ENCODE measurements at regions not wholly inside any gene's neighbourhood (a gene's known extent, or its start where the extent isn't known, plus 50 kb on each side); places are given as distances from the start of the nearest gene placed in this dataset.

DNA sequence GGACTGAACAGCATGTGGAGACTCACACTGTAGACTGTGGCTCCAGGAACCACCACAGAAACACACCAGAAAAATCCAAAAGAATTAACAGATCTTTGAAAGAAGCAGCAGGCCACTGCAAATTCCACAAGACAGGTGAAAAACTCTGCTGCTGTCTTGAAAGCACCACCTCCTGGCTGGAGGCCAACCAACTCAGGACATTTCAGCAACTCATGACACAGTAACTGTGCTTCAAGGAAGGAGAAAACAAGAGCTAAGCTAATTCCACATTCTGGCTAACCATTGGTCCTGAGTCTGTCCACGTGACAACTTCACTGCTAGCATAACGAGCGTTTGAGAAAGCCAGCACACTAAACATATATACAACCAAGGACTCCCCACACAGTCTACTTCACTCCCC, 625.1 kb downstream of the PRELID2 start:
- DNase-seq (ENCODE audit: low read depth in 2 of 2), result no peak

DNA sequence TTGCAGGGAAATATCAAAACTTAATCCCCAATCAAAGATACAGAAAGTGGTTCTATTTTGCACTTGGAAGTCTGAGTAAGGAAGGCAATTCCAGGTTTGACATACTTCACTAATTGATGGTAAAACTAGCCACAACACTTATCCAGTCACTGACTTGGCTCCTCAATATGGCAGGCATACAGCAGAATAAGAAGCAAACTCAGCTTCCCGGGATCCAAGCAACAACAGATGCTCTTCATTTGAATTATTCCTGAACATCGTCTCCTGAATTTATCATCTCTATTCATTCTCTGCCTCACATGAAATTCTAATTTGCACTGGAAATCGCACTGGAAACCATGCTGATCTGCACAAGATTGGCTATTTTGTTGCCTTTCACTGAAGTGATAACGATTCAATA, 629.6 kb downstream of the PRELID2 start:
- no peak for DNase-seq (ENCODE audit: low read depth in 2 of 2)

DNA sequence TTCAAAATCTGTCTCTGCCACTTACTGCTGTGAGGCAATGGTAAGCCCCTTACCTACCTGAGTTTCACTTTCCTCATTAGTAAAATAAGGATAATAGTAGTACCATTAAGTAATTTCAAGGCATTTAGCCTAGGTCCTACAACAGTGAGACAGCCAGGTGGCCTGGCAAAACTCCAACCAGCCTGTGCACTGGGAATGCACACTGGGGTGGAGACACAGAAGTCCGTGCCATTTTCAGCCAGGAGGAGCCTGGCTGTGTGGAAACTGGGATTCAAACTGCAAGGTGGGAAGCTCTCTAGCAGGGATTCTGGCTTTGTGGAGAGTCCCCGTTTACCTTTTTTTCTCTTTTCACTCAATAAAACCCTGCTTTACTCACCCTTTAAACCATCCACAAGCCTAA, 630.4 kb downstream of the PRELID2 start:
- no peak for DNase-seq (ENCODE audit: low read depth in 2 of 2)

DNA sequence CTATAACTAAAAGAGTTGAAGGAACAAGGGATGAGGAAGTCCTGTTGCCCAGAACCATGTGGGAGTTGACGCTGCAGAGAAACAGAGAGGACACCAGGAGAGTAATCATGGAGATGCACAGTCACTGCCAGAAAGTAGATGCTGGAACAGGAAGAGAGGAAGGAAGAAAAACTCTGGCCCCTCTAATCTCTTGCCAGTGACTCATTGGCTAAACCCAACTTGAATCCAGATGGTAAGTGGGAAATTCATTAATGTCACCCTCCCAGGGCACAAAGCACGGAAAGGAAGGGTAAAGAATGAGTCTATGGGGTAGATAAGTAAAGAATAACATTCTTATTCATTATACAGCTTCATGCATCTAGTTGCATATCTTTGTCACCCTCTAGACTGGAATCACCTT, 631.9 kb downstream of the PRELID2 start:
- no peak for DNase-seq (ENCODE audit: low read depth in 2 of 2)

DNA sequence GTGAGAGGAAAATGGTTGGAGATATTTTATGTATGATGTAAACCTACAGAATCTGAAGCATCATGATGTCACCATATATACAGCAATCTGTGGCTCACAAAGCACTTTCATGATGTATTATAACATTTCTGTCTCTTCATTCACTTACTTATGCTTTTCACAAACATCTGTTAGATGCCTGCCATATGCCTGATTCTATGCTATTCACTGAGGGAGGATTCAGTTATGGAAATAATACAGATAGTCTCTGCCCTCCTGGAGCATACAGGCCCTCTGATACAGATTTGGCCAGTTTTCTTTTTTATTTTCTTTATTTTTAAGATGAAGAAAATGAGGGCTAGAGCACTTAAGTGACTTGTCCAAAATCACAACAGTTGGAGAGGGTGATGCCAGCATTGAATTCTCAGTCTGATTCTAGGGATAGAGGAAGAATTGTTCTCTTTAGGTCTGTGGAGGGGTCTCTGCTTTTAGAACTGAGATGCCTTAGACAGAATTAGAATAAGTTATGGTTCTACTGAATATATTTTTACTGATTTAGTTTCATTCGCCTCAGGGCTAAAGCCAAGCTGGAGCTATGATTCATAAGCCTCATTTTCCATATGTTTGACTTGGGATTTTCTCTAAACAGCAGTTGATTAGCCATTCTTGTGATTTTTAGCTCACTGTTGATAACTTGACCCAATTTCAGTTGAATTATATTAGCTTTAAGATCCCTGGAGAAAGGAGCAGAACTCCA, 636.4 kb downstream of the PRELID2 start:
- no peak for DNase-seq (ENCODE audit: low read depth in 2 of 2)

DNA sequence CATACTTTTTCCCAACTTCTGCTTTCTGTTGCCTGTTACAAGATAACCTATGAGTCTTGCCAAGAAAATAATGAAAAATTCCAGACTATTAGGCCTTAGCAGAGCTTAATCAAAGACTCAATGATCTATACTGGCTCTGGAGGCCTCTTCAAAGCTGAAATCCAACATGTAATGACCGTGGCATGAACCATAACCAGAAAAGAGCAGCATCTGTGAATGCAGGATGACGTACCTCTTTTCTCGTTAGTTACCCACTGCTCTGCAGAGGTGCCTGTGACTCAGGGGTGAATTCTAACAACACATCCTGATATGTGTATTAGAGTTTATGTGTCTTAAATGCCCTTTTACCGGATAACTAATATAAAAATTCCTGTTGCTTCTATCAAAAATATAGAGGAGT, 645.4 kb downstream of the PRELID2 start:
- DNase-seq (ENCODE audit: low read depth in 2 of 2), result no peak

DNA sequence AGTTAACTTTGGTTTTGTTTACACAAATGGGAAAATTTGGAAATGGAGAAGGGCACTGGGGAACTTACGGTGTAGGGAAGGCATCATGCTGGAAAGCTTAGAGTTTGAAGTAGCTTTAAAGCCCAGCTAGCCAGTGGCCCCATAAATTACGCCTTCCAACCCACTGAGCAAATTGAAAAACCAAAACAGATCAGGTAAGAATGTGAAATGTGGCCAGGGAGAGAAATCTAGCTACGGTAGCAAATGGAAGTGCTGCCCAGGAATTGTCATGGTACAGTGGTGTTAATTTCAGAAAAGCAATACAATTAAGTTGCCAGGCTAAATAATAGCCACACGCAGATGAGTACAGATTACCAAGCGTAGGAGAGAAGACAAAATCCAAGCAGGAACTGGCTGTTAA, 654.8 kb downstream of the PRELID2 start:
- DNase-seq (ENCODE audit: low read depth in 2 of 2), result no peak

DNA sequence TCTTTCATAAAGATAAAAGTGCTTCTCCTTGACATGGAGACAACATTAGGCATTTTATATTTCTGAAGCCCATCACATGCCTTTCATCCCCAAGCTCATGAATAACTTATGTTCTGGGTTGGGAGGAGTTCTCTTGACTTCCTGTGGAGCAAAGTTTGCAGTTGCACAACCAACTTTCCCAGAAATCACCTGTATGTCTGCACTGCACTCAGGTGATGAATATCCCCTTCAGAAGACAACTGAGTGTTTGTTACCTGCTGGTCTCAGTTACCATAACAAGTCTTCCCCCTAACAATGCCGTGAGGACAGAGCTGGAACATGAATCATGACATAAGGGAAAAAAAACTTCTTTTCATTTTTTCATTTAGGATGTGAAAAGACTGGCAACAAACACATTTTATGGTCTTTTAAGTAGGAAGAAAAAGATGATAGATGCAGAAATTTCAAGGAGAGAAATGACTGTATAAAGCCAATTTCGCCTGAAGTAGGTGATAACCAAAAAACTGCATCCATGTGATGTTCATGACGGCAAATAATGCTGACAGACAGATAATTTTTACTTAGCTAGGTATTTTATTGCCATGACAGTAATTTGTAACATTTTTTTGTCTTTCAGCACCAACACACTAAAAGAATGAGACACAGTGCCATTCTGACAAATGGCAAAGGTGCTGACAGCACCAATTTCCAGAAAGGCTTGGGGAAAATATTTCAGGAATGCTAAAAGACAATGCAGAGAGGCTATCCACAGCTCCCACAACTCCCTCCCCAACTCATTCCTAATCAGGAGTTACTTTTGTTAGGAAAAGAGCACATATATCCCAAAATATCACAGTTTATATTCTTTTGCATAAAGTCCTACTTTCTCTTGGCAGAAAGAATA, 656.3 kb downstream of the PRELID2 start:
- DNase-seq (ENCODE audit: low read depth in 2 of 2), result no peak

DNA sequence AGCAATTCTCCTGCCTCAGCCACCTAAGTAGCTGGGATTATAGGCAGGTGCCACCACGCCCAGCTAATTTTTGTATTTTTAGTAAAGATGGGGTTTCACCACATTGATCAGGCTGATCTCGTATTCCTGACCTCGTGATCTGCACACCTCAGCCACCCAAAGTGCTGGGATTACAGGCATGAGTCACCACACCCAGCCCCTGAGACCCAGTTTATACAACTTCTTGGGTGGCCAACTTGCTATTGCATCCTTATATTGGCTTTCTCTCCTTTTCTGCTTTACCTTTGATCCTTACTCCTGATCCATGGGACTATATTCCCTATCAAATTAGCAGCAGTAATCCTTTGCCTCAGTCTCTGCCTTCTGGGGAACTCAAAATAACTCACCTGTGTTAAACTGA, 659.1 kb downstream of the PRELID2 start:
- no peak for DNase-seq (ENCODE audit: low read depth in 2 of 2)

DNA sequence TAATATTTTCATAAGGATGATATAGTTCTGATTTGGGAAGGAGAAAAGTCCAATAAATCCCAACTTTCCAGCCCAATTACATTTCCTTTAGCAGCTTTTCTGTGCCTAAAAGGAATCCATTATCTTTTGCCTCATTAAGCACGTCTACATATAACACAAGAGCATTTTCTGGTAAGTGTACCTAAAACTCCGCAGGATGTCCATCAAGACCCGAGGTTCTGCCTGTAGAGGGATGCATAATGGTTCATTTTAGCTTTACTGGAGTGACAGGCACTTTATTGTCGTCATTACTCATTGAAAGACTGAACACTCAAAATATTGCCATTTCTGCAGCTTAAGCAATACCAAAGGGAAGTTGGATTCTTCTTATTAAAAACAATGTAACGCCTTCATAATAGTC, 669.0 kb downstream of the PRELID2 start:
- no peak for DNase-seq (ENCODE audit: low read depth in 2 of 2)

DNA sequence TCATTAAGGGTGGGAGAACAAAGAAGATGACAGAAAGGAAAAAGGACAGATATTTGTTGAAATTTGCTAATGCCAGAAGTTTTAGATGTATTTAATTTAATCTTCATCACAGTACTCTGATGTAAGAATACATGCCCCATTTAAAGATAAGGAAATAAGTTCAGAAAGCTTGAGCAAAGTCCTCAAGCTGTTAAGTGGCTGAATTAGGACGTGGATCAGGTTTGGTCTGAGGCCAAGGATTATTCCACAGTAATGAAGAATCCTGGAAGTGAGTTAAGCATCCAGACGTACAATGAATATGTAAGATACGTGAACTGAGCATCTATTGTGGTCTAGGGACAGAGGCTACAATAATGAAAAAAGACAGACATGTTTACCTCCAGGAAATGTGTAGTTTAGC, 671.3 kb downstream of the PRELID2 start:
- no peak for DNase-seq (ENCODE audit: low read depth in 2 of 2)

DNA sequence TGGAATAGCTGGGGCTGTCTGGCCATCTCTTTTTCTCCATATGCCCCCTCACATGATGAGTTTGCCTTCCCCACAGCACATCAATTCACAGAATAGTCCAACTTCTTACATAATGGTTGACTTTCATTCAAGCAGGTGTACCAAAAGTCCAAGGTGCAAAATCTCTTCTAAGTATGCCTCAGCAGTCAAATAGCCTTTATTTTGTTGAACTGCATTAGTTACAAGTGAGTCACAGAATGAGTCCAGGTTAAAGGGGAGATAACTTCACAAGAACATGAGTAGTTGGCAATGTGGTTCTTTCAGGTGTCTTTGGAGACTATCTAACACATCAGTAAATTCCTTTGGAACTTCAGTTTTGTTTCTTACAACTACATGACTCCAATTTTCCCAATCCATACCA, 672.5 kb downstream of the PRELID2 start:
- no peak for DNase-seq (ENCODE audit: low read depth in 2 of 2)

DNA sequence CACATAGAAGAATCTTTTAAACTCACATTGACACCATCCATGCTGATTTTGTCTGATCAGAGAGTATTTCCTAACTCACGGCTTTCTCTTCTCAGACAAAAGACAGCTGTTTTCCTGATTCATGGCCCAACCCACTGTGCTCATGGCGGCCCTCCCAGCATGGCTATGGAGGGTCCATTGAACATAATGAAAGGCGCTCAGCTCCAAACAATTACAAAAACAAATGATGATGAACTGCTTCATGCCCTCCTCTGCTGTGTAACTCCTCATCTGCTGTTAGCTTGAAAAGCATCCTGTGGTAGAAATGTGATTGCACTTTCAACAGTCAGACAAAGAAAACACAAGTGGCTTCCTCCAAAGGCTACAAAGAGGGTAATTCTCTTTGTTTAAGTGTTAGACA, 673.8 kb downstream of the PRELID2 start:
- DNase-seq (ENCODE audit: low read depth in 2 of 2), result no peak

DNA sequence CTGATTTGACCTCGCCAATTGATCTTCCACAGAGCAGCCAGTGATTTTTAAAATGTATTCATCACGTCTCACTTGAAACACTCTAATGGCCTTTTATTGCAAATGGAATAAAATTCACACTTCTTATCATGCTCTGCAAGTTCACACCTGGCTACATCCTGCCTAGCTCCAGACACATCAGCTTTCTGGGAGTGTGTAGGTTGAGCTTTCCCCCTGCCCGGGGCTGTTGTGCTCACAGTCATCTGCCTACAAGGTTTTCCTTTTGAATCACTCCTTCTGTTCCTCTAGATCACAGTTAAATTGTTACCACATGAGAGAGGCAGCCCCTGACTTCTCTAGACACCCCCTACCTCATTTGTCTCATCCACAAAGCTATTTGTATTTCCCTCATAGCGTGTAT, 674.5 kb downstream of the PRELID2 start:
- DNase-seq (ENCODE audit: low read depth in 2 of 2), result no peak

DNA sequence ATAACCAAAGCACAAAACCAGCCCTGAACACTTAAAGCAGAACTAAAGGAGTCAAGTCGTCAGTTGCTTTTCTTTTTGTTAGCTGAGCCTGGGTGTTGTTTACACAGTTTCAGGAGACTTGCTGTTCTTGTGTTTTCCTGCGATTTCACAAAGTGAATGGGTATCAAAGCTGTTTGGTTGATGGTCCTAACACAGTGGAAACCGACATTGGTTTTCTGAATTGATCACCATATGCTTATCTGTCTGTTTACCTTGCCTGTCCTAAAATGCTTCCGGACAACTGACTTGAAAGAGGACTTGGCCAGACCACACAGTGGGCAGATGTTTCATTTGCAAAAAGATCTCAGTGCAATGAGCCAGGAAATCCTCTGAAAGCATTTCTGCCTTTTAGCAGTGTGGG, 676.4 kb downstream of the PRELID2 start:
- DNase-seq (ENCODE audit: low read depth in 2 of 2), result no peak

DNA sequence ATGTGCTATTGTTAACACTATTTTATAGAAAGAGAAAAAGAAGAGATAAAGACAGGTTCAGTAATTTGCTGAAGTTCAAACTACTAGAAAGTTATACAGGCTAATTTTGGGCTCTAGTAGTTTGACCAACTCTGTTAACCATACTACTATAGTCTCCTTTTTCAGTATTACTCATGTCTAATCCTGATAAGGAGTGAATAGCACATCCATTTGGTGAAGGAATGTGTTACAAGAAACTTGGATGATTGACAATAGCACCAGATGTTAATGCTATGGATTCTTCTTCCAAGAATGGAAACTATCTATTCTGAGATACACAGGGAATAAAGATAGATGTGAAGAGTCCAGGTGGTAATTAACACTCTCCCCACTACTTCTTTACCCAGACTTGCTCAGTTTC, 677.3 kb downstream of the PRELID2 start:
- no peak for DNase-seq (ENCODE audit: low read depth in 2 of 2)

DNA sequence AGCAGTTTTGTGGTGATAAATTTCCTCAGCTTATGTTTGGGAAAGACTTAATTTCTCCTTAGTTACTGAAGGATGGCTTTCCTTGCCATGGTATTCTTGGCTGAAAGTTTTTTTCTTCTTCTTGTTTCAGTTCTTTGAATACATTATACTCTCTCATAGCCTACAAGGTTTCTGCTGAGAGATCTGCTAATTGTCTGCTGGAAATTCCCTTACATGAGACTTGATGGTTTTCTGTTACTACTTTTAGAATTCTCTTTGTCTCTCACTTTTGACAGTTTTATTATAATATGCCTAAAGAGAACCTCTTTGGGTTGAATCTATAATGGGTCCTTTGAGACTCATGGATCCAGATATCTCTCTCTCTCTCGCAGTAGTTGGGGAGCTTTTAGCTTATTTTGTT, 693.6 kb downstream of the PRELID2 start:
- no peak for DNase-seq (ENCODE audit: low read depth in 2 of 2)

DNA sequence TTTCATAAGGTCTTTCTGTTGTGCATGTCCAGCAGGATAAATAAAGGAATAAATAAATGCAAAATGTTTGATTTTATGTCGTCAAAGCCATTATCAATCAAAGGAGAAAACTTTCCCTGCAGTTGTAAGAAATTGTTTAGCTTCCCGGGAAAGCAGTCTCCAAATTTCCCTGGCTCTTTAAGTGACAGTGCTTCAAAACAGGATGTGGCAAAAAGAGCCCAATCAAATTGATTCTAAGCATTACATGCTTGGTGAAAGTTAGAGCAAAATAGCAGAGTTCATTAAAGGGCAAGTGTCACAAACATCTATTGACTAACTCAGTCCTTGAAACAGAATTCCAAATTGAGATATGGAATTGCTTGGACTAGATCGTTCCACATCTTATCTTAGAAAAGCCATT, 704.1 kb downstream of the PRELID2 start:
- DNase-seq (ENCODE audit: low read depth in 2 of 2), result no peak

DNA sequence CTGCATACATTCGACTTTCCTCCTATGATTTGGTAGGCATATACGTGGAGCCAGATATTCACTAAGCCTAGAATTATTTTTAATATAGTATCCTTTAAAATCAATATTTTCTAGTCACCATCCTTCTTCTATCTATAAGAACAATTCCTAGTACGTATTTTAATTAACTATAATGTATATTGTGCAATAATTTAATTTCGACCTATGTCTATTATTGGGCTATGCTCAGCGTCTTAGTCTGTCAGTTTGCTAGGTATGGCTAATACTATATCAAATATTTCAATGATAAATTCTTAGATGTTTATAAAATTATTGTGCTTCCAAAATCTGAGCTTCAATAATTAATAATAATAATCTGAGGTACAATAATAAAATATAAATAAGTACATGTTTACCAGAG, 705.3 kb downstream of the PRELID2 start:
- no peak for DNase-seq (ENCODE audit: low read depth in 2 of 2)

DNA sequence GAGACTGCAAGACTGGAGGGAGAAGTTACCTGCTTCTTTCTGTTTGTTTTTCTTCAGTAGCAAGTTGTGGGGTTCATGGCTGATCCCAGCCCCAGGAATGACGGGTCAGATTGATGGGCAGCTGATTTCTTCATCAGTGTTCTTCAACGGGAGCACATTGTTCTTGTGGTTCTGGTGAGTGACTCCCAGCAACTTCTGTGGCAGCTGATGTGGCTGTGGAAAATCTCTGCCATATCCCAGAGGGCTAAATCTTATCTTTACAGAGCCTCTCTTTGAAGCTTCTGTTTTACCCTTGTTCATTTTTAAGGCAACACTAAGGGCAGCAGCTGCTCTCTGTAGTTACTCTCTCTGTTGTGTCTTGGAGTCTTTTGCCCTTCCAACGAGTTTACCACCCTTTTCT, 710.3 kb downstream of the PRELID2 start:
- DNase-seq (ENCODE audit: low read depth in 2 of 2), result no peak

DNA sequence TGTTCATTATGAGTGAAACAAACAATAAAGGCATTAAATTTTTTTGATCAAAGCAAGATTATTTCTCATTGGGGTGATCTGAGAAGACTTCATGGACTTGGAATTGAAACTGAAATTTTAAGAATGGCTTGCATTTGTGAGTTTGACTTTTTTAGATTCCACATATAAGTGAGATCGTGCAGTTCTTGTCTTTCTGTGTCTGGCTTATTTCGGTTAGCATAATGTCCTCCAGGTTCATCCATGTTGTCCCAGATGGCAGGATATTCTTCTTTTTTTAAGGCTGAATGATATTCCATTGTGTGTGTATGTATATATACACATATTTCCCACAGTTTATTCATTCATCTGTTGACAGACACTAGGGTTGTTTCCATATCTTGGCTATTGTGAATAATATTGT, 716.5 kb downstream of the PRELID2 start:
- DNase-seq (ENCODE audit: low read depth in 2 of 2), result no peak

DNA sequence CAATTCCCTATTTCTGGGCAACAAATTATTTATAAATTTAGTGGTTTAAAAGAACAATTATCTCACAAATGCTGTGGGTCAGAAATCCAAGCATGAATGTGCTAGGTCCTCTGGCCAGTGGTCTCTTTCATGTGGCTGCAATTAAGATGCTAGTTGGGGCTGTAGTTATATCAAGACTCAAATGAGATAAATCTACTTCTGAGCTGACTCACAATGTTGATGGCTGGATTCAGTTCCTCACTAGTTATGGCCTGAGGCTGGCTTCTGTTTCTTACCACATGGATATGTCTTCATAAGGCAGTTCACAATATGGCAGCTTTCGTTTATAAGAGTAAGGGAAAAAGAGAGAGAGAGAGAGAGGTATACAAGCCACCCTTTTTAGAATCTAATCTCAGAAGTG, 717.0 kb downstream of the PRELID2 start:
- DNase-seq (ENCODE audit: low read depth in 2 of 2), result no peak

DNA sequence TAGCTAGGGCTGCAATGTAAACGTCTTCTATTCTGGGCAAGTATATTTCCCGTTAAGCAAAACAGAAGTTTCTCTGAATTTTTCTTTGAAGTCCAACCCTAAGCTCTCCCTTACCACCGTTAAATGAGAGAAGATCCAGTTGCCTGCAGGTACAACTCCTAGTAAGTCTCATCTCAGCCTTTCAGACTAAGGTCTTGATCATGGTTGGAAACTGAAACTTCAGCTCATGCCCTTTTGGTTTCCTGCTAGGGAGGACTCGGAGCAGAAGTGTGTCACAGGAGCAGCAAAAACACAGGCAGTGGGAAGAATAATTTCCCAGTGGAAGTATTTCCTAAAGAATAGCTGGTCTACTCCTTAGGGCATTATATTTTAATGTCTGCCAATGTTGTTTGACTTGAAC, 717.9 kb downstream of the PRELID2 start:
- no peak for DNase-seq (ENCODE audit: low read depth in 2 of 2)
